ENCODE measurements at regions not wholly inside any gene's neighbourhood (a gene's known extent, or its start where the extent isn't known, plus 50 kb on each side); places are given as distances from the start of the nearest gene placed in this dataset.
A peak's percentile ranks its signal among the peaks of the same experiment; 100 is the strongest.

DNA sequence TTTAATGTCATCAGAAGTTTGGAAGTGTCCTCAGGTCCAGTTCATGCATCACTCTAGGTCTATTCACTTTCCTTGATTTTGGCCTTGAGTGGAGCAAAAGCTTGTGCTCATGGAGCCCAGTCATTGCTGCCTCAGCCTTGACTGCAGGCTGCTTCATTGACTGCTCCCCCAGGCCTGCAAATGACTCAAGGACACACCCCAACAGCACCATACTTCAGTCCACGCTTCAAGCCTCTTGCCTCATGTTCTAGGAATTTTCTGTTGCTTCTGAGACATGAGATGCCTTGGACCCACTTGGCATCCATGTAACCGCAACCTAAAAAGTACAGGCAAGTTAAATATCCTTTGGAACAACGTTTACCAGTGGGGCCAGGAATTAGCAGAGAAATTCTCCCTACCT lies 193.7 kb downstream of the PIK3R1 start:
- no peak for DNase-seq

- DNase-seq: no peak
Observed at GRCh38 chr5:68411161-68411560, 195.6 kb downstream of the PIK3R1 start.

- no peak for DNase-seq
Observed at GRCh38 chr5:68415177-68416085, 199.9 kb downstream of the PIK3R1 start.

DNA sequence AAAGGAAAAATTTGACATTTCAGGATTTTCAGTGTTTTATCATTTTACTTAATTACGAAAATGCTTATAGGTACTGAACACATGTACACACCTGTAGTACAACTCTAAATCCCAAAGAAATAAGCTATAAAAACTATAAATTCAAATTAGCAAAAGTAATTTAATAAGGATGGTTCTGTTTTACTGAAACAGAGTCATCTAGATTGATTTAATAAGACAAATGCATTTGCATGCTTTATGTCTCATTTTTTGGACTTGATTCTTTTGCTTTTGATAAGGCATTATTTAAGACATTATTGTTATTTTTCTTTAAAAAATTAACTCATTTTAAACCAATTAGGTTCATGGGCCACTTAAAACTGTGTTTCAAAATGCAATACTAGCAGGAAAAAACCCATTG lies 201.2 kb downstream of the PIK3R1 start:
- no peak for DNase-seq

- no peak for DNase-seq
Observed at GRCh38 chr5:68418201-68418600, 202.6 kb downstream of the PIK3R1 start.

- no peak for DNase-seq
Observed at GRCh38 chr5:68418680-68419079, 203.1 kb downstream of the PIK3R1 start.

GRCh38 chr5:68419081-68419636 lies 203.6 kb downstream of the PIK3R1 start:
- DNase-seq: no peak

DNA sequence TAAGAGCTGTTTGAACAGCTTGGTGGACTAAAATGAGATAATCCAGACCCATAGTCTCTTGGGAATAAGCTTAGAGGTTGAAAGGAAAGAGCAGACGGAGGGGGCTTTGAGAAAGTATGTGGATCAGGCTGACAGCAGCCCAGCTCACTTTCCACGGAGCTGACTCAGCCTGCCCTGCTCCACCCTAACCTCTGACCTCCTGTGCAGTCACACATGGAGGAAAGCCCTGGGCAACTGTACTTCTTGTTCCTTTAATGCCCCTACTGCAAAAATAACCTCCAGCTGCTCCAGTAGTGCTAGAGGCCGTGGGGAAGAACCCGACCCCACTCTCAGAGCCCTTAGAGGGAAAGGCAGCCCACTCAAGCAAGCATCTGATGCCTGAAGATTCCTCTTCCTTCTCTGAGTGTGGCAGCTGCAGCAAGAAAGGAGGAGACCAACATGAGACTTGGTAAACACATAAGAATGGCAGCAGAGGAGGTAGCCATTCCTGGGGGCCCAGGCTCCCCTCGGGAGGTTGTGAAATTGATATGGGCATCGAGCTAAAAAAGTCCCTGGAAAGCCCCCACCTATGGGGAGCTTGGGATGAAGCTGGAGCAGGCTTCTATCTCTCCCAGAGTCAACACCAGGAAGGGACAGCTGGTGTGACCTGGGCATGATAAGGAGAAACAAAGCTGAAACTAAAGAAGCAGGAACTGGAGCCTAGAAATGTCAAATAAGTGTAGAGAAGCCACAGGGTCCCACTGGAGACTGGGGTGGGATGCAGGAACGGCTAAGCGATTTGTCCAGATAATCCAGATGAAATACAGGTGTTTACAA lies 204.3 kb downstream of the PIK3R1 start:
- DNase-seq: no peak

DNA sequence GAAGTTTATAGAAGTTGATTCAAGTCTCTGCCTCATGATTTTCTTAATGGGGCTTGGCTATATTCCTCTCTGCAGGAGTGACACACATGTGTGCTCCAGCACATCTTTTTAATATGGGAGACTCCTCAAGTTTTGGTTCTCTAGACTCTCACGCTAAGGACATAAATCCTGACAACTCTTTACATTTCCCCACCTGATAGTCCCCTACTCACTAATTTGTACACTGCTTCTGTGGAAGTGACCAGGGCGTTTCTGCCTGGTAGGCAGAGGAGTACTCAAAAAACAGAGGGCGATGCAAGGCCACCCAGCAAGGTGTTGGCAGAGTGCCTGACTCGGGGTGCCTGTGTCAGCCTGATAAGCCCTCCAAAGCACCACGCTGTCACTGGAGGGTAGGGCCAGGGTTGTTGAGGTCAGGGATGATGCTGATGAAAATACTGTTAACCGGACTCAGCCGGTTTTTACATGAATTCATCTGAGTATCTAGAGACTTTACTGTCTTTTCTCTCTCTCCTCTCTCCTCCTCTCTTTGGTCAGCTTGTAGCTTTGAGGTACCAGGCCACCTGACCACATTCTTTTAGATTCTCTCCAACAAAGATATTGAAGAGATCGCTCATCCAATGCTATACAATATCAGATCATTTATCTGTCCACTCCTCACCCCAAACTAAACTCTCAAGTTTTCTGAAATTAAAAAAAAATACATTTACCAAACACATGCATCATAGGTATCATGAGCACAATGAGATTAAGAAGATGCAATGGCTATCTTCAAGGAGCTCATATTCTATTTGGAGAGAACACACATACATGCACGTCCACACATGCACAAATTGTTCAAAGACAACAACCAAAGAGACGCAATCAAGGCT lies 205.2 kb downstream of the PIK3R1 start:
- no peak for DNase-seq

DNA sequence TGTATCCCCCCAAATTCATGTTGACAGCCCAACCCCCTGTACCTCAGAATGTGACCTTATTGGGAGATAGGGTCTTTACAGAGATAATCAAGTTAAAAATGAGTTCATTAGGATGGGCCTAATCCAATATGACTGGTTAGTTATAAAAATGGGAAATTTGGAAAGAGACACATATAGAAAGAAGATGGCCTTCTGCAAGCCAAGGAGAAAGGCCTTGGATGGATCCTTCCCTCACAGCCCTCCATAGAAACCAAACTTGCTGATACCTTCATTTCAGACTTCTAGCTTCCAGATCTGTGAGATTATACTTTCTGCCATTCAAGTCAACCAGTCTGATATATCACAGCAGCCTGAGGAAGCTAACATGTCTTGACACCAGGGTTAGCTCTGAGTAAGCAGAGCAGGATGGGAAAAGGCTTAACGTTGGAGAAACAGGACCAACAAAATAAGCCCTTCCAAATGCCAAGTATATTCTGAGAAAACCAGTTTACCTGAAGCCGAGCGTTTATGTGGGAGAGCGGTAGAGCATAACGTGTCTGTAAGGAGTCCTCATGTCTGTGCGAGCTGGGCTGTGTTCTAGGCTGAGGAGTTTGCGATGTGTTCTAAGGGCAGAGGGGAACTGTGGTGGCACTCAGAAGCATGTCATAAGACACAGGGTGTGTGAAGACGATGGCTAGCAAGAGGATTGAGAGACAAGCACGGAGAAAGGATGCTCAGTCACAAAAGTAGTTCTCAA lies 206.1 kb downstream of the PIK3R1 start:
- DNase-seq: no peak

DNA sequence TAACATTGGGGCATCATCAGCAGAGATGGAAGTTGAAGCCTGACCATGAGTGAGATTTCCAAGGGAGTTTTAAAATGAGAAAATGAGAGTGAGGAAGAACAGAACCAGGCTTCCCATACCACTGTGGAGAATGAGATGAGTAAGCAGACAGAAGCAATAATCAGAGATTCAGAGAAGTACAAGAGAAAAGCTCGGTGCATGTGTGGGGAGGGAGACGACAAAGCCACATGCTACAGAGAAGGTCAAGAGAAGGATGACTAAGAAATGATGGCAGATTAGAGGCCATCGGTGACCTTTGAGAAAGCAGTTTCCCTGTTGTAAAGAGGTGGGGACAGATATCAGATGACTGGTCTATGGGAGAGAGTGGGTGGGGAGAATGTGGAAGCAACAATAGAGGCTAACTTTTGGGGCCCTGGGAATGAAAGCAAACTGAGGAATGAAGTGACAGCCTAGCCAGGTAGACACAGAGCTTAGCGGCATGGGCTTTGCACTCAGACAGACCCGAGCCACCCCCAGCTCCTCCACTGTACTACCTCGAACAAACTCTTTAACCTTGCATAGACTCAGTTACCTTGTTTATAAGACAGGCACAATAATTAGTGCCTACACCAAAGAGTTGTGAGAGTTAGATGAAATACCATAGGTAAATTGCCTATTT lies 207.7 kb downstream of the PIK3R1 start:
- DNase-seq: peak; percentile 45

DNA sequence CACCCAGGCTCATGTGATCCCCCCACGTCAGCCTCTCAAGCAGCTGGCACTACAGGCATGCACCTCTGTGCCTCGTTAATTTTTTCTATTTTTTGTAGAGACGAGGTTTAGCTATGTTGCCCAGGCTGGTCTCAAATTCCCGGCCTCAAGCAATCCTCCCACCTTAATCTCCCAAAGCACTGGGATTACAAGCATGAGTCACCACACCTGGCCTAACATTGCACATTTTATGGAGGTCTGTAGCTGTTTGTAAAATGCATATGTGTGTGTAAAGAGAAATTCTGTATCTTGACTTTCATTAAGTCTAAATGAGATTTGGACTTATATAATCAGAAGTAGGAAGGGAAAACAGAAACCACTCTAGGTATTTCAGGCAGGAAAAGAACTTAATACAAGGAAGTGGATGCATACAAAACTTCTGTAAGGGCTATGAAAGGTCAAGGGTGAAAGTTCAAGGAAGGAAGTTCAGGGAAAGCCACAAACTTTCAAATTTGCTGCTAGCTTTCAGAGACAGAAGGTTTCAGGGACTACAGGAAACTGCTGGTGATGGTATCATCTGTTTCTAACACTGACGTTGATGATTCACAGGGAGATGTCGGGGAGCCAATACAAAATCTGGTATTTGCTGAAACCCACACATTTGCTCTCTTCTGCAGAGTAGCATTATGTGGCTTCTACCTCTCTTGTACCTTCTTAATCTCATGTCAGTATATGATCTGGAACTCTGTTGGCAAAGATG lies 209.4 kb downstream of the PIK3R1 start:
- no peak for DNase-seq

- DNase-seq: no peak
Observed at GRCh38 chr5:68426586-68426985, 211.0 kb downstream of the PIK3R1 start.

DNA sequence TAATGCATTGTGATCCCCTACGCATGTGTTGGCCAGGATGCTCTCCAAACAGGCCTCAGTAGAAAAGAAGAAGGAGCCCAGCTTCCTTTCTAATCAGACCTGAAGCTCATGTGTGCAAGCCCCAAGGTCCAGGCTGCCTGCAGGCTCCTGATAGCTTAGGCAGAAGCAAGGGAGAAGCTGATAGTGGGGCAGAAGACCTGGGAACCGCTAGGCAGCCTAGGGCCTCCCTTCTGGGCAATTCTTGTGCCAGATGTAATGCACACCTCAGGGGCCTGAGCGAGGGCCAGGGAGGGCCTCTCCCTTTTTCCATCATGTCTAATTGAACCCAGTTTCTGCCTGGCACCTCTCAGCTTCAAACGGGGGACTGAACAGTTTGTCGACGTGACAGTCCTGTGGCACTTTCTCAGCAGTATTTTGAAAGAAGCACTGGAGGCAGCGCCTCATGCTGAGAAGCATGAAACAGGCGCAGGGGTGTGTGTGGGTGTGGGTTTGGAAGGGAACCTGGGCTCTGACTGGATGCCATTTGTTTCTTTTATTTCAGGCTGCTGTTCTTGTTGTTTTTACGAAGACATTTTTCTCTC lies 212.8 kb downstream of the PIK3R1 start:
- DNase-seq: no peak

GRCh38 chr5:68429510-68429909 lies 214.0 kb downstream of the PIK3R1 start:
- DNase-seq: no peak

GRCh38 chr5:68430279-68430678 lies 214.7 kb downstream of the PIK3R1 start:
- DNase-seq: no peak

- DNase-seq: no peak
Observed at GRCh38 chr5:68431186-68431585, 215.6 kb downstream of the PIK3R1 start.

- no peak for DNase-seq
Observed at GRCh38 chr5:68431601-68432337, 216.2 kb downstream of the PIK3R1 start.

DNA sequence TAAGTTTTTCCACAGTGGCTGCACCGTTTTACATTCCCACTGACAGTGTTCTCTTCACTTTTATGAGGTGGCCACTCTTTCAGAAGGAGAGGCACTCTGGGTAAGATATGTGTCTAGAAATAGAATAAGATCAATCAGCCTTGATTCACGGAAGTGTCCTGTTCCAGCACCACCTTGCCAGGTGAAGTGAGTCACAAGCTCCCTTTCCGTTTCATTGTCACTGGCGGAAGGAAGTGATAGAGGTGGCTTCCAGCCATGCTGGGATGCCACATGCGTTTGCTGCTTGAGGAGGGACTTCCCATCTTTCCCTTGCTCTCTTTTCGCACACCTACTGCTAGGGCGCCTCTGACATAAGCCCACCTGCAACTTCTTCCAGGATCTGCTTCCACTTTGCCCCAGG lies 217.1 kb downstream of the PIK3R1 start:
- no peak for DNase-seq

DNA sequence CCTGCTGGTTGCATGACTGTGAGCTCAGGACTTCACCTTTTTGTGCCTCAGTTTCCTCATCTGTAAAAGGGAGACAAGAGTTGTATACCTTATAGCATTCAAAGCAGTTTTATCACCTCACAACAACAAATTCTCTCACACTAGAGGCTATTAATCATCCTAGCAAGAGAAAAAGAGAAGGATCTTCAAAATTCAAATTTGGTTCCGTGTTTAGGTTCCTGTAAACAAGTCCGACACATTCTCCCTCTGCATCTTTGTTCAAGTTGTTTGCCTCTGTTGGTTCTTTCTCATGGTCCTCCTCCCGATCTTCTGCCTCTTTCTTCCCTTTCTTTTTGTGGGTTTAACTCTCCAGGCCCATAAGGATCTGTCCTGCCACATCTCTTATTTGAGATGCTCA lies 218.0 kb downstream of the PIK3R1 start:
- no peak for DNase-seq
